HG02759 (cell line): ENCODE measurements at regions not wholly inside any gene's neighbourhood (a gene's known extent, or its start where the extent isn't known, plus 50 kb on each side); places are given as distances from the start of the nearest gene placed in this dataset.
"Not testable (repeated sequence)": the region's sequence is repeated elsewhere in the genome, so short reads cannot be mapped to it uniquely, and the experiment has no call there.

Source experiments
- ATAC-seq: cut with Tn5 transposase; IDR thresholded peaks from one replicate; pipeline ENCODE4 v1.9.1; 2021; ENCODE audit warnings: mild to moderate bottlenecking, moderate library complexity; ENCODE audit not compliant: unreplicated experiment

GRCh38 chr3:18562364-18563154, 137.4 kb upstream of the SATB1 start:
- ATAC-seq: no peak

GRCh38 chr3:18559331-18559842, 134.2 kb upstream of the SATB1 start:
- peak; percentile 51 for ATAC-seq

GRCh38 chr3:18558507-18558906, 133.4 kb upstream of the SATB1 start:
- ATAC-seq: no peak

GRCh38 chr3:18557216-18557615, 132.1 kb upstream of the SATB1 start:
- ATAC-seq: no peak

- peak; percentile 95 for ATAC-seq
Measured at GRCh38 chr3:18556503-18557135, 131.5 kb upstream of the SATB1 start.

- ATAC-seq: peak; percentile 22
Measured at GRCh38 chr3:18556001-18556408, 130.9 kb upstream of the SATB1 start.

GRCh38 chr3:18552579-18553105, 127.5 kb upstream of the SATB1 start:
- ATAC-seq: not testable (repeated sequence)

GRCh38 chr3:18546632-18547031, 121.5 kb upstream of the SATB1 start:
- no peak for ATAC-seq

GRCh38 chr3:18544146-18544545, 119.0 kb upstream of the SATB1 start:
- ATAC-seq: no peak

GRCh38 chr3:18538463-18539230, 113.5 kb upstream of the SATB1 start:
- no peak for ATAC-seq

- no peak for ATAC-seq
Measured at GRCh38 chr3:18533039-18533438, 107.9 kb upstream of the SATB1 start.

GRCh38 chr3:18531662-18532061, 106.5 kb upstream of the SATB1 start:
- ATAC-seq: peak; percentile 96

GRCh38 chr3:18529631-18530030, 104.5 kb upstream of the SATB1 start:
- no peak for ATAC-seq

GRCh38 chr3:18527691-18528090, 102.6 kb upstream of the SATB1 start:
- ATAC-seq: no peak

GRCh38 chr3:18526667-18527066, 101.5 kb upstream of the SATB1 start:
- ATAC-seq: no peak

GRCh38 chr3:18516170-18516569, 91.0 kb upstream of the SATB1 start:
- ATAC-seq: not testable (repeated sequence)

GRCh38 chr3:18513091-18513490, 88.0 kb upstream of the SATB1 start:
- no peak for ATAC-seq

GRCh38 chr3:18512007-18512406, 86.9 kb upstream of the SATB1 start:
- ATAC-seq: peak; percentile 44

- ATAC-seq: no peak
Measured at GRCh38 chr3:18510947-18511346, 85.8 kb upstream of the SATB1 start.

GRCh38 chr3:18507333-18507732, 82.2 kb upstream of the SATB1 start:
- ATAC-seq: no peak

- no peak for ATAC-seq
Measured at GRCh38 chr3:18505056-18505455, 79.9 kb upstream of the SATB1 start.
